Right lobe of liver (tissue), 4 donors: ENCODE measurements at regions not wholly inside any gene's neighbourhood (a gene's known extent, or its start where the extent isn't known, plus 50 kb on each side); places are given as distances from the start of the nearest gene placed in this dataset.

Source experiments
- POLR2A ChIP-seq: fragments of 450-650 bp; IDR thresholded peaks from one replicate; pipeline ENCODE4 v1.6.1; 2017; ENCODE audit warnings: antibody characterized with exemption, mild to moderate bottlenecking
- TF ChIP-seq, protein P1 (sequence below), 4 donors: fragments of 200-600 bp in 3 of 4; fragments of 450-650 bp in 1 of 4; IDR thresholded peaks; one replicate each; pipeline versions ENCODE4 v1.5.1 to v1.8.0; 2016 to 2022; ENCODE audit warnings: antibody characterized with exemption in 4 of 4, mild to moderate bottlenecking in 2 of 4
- donor health status: DM: no; HTN: no; CAD: no.
- donor health status: DM: no; HTN: no; CAD: no.
- donor health status: DM: no; HTN: yes; CAD: no.

- TF ChIP-seq, protein P1, sequence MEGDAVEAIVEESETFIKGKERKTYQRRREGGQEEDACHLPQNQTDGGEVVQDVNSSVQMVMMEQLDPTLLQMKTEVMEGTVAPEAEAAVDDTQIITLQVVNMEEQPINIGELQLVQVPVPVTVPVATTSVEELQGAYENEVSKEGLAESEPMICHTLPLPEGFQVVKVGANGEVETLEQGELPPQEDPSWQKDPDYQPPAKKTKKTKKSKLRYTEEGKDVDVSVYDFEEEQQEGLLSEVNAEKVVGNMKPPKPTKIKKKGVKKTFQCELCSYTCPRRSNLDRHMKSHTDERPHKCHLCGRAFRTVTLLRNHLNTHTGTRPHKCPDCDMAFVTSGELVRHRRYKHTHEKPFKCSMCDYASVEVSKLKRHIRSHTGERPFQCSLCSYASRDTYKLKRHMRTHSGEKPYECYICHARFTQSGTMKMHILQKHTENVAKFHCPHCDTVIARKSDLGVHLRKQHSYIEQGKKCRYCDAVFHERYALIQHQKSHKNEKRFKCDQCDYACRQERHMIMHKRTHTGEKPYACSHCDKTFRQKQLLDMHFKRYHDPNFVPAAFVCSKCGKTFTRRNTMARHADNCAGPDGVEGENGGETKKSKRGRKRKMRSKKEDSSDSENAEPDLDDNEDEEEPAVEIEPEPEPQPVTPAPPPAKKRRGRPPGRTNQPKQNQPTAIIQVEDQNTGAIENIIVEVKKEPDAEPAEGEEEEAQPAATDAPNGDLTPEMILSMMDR (IDR thresholded peaks at IDR 0.05), result no peak
- no peak for TF ChIP-seq POLR2A
These were observed 386.8 kb upstream of the POT1 start for GRCh38 chr7:125316466-125316865.
